ENCODE measurements at regions not wholly inside any gene's neighbourhood (a gene's known extent, or its start where the extent isn't known, plus 50 kb on each side); places are given as distances from the start of the nearest gene placed in this dataset.

DNA sequence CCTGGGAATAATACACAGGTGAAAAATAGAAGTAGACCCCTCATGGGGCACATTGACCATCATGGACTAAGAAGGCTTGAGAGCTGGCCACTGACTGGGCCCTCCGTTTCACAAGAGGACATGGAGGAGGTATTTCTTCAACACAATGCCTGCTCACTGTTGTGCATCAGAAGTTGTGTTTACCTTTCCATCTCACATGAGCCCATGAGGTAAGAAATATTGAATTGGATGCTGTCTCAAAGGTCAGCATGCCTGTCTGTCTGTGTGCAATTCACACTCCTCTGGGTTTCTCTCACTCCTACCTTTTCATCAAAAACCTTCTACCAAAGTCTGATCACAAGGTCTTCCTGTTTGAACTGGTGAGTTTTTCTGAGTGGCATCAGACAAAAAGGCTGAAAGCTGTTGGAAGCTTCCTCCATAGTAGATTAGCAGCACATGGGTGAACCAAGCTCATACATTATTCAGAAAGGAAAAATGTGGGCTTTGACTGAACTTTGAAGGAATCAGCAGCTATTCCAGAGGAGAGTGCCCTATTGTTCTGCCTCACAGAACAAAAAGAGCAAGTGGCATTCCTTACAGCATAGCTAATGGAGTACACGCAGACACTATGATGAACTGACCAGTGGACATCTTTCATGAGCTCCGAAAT, 143.2 kb upstream of the RND3 start:
- H3K27me3 ChIP-seq (ENCODE audit: control insufficient read depth in 1 of 2, insufficient read depth in 2 of 2, low read length in 2 of 2) = no peaks in the 10 kb centered on the region
- no peak overlapping the region for H3K9ac ChIP-seq (ENCODE audit: low read length)
- no peaks in the 10 kb centered on the region for H3K36me3 ChIP-seq (ENCODE audit: insufficient read depth, low read length)
- no peaks in the 10 kb centered on the region for H3K9me3 ChIP-seq (ENCODE audit: low read length)
- no peaks in the 10 kb centered on the region for H3K4me1 ChIP-seq (ENCODE audit: insufficient read depth, low read length)
- H3K4me3 ChIP-seq (ENCODE audit: low read depth in 1 of 2, low read length in 2 of 2) = no peak overlapping the region
- no peak overlapping the region for H3K27ac ChIP-seq (ENCODE audit: low read depth, low read length)

DNA sequence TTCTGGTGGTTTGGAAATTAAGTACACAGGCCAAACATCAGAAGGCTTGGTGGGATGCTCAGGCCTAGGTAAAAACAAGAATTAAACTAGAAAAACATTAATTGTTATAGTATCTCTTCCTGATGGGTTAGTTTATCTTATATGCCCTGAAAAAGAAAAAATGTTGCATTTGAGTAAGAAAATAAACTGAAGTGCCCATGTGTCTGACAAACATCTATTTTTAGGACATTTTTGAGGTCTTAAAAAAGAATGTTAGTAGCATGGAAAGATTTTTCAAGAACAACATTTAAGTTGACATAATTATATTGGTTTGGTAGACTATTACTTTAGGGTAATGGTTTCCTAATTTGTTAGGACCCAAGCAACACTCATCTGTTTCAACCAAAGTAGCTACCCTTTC, 140.1 kb upstream of the RND3 start:
- Histone ChIP-seq H3K9me3 (ENCODE audit: low read length) (no peaks in the 10 kb centered on the region), H3K36me3 (ENCODE audit: insufficient read depth, low read length) (no peaks in the 10 kb centered on the region), H3K4me1 (ENCODE audit: insufficient read depth, low read length) (no peaks in the 10 kb centered on the region), H3K27me3 (ENCODE audit: control insufficient read depth in 1 of 2, insufficient read depth in 2 of 2, low read length in 2 of 2) (no peaks in the 10 kb centered on the region), H3K9ac (ENCODE audit: low read length) (no peak overlapping the region), H3K27ac (ENCODE audit: low read depth, low read length) (no peak overlapping the region), H3K4me3 (ENCODE audit: low read depth in 1 of 2, low read length in 2 of 2) (no peak overlapping the region)

DNA sequence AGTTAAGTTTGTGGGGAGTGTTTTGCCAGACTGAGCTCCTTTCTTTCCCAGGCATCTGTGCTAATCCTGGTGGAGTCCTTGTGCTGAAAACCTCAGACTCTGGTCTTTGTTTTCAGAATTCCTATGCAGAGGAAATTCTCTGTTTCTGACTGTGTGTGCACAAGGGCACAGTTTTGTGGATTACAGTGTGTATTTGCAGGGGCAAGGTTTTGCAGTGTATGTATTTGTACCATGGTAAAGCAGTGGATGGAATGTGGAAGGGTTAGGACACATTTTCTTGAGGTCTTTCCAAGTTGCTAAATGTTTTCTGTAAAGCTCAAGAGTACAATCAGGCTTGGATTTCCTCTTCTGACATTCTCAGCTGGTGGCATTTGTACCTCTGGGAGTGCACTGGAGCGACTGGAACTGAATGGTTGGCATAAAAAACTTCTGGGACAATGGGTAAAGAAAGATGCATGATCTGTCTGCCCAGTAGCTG, 139.5 kb upstream of the RND3 start:
- no peaks in the 10 kb centered on the region for H3K4me1 ChIP-seq (ENCODE audit: insufficient read depth, low read length)
- no peak overlapping the region for H3K4me3 ChIP-seq (ENCODE audit: low read depth in 1 of 2, low read length in 2 of 2)
- no peak overlapping the region for H3K27ac ChIP-seq (ENCODE audit: low read depth, low read length)
- H3K27me3 ChIP-seq (ENCODE audit: control insufficient read depth in 1 of 2, insufficient read depth in 2 of 2, low read length in 2 of 2) = no peaks in the 10 kb centered on the region
- H3K36me3 ChIP-seq (ENCODE audit: insufficient read depth, low read length) = no peaks in the 10 kb centered on the region
- no peaks in the 10 kb centered on the region for H3K9me3 ChIP-seq (ENCODE audit: low read length)
- no peak overlapping the region for H3K9ac ChIP-seq (ENCODE audit: low read length)

DNA sequence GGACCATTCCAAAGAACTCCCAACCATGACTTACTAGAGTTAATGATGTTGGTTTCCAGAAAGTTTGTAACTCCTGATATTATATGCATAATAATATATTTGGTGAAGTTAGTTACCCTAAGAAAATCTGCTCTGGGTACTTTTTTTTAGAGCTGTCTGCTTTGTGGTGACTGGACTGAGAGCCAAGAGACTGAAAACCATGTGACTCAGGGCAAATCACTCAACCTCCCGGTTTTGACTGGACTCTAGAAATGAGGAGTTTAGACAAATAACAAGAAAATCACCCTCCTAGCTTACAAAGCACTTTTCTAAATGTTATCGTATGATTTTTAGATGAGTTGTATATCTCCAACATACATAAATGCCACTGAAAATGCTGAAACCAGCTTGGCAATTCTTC, 138.3 kb upstream of the RND3 start:
- Histone ChIP-seq H3K36me3 (ENCODE audit: insufficient read depth, low read length) (no peaks in the 10 kb centered on the region), H3K9ac (ENCODE audit: low read length) (no peak overlapping the region), H3K27me3 (ENCODE audit: control insufficient read depth in 1 of 2, insufficient read depth in 2 of 2, low read length in 2 of 2) (no peaks in the 10 kb centered on the region), H3K27ac (ENCODE audit: low read depth, low read length) (no peak overlapping the region), H3K4me3 (ENCODE audit: low read depth in 1 of 2, low read length in 2 of 2) (no peak overlapping the region), H3K4me1 (ENCODE audit: insufficient read depth, low read length) (peaks cover 4% of the 10 kb centered on the region), H3K9me3 (ENCODE audit: low read length) (no peaks in the 10 kb centered on the region)

- Histone ChIP-seq H3K9me3 (ENCODE audit: low read length) (no peaks in the 10 kb centered on the region), H3K27ac (ENCODE audit: low read depth, low read length) (no peak overlapping the region), H3K4me3 (ENCODE audit: low read depth in 1 of 2, low read length in 2 of 2) (no peak overlapping the region), H3K36me3 (ENCODE audit: insufficient read depth, low read length) (no peaks in the 10 kb centered on the region), H3K27me3 (ENCODE audit: control insufficient read depth in 1 of 2, insufficient read depth in 2 of 2, low read length in 2 of 2) (no peaks in the 10 kb centered on the region), H3K9ac (ENCODE audit: low read length) (no peak overlapping the region), H3K4me1 (ENCODE audit: insufficient read depth, low read length) (peaks cover 4% of the 10 kb centered on the region)
Measured at GRCh38 chr2:150625303-150625702, 137.8 kb upstream of the RND3 start.

- no peak overlapping the region for H3K27ac ChIP-seq (ENCODE audit: low read depth, low read length)
- no peak overlapping the region for H3K4me3 ChIP-seq (ENCODE audit: low read depth in 1 of 2, low read length in 2 of 2)
- H3K27me3 ChIP-seq (ENCODE audit: control insufficient read depth in 1 of 2, insufficient read depth in 2 of 2, low read length in 2 of 2) = no peaks in the 10 kb centered on the region
- no peaks in the 10 kb centered on the region for H3K9me3 ChIP-seq (ENCODE audit: low read length)
- peaks cover 4% of the 10 kb centered on the region for H3K4me1 ChIP-seq (ENCODE audit: insufficient read depth, low read length)
- no peak overlapping the region for H3K9ac ChIP-seq (ENCODE audit: low read length)
- H3K36me3 ChIP-seq (ENCODE audit: insufficient read depth, low read length) = no peaks in the 10 kb centered on the region
Measured at GRCh38 chr2:150624001-150624401, 136.5 kb upstream of the RND3 start.

DNA sequence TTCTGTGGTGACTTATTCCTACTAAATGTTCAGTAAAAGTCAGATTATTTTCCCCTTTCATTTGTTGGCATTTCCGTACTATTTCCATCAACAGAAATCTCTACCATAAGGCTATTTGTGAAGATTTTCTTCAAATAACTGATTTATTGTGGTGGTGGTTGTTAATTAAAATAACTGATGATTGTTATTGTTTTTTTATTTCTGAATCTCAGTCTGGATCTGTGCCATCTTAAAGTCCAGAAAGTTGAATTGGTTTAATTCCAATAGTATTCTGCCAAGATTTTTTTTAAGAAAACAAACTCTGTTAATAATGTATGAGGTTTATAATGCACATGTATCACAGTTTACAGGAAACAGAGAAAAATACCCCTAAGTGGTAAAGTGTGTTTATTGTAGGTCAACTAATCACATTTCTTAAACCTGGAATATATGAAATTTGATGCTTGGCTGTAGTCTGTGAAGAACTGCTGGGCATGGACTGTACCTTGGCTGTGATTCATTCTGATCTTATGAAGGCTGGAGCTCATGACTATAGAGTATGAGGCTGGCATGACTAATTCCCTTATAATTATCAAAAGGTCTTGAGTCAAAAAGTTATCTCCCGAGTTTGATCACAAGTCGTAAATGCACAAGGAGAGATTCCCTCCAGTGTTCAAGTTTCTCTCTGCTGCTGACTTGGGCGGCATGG, 134.2 kb upstream of the RND3 start:
- no peaks in the 10 kb centered on the region for H3K36me3 ChIP-seq (ENCODE audit: insufficient read depth, low read length)
- no peaks in the 10 kb centered on the region for H3K9me3 ChIP-seq (ENCODE audit: low read length)
- no peak overlapping the region for H3K27ac ChIP-seq (ENCODE audit: low read depth, low read length)
- no peaks in the 10 kb centered on the region for H3K27me3 ChIP-seq (ENCODE audit: control insufficient read depth in 1 of 2, insufficient read depth in 2 of 2, low read length in 2 of 2)
- H3K4me3 ChIP-seq (ENCODE audit: low read depth in 1 of 2, low read length in 2 of 2) = no peak overlapping the region
- H3K9ac ChIP-seq (ENCODE audit: low read length) = no peak overlapping the region
- H3K4me1 ChIP-seq (ENCODE audit: insufficient read depth, low read length) = peaks cover 4% of the 10 kb centered on the region

DNA sequence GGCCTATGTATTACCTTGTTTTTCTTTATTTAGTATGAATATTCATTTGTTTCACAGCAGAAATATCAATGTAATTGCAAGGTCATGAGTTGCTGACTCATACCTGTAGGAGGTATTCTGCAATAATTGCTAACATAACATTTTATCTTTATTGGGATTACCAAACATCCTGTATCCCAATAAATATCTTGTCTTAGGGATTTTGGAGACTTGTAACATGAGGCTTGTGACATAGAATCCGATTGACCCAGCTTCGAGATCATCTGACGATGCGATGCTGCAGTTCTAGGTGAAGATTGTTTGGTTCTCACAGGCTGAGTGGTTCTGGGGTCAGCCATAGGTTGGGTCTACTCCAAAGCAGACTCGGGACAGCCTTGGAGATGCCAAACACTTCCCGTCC, 133.4 kb upstream of the RND3 start:
- Histone ChIP-seq H3K36me3 (ENCODE audit: insufficient read depth, low read length) (no peaks in the 10 kb centered on the region), H3K27ac (ENCODE audit: low read depth, low read length) (no peak overlapping the region), H3K9me3 (ENCODE audit: low read length) (no peaks in the 10 kb centered on the region), H3K27me3 (ENCODE audit: control insufficient read depth in 1 of 2, insufficient read depth in 2 of 2, low read length in 2 of 2) (no peaks in the 10 kb centered on the region), H3K4me1 (ENCODE audit: insufficient read depth, low read length) (peaks cover 4% of the 10 kb centered on the region), H3K4me3 (ENCODE audit: low read depth in 1 of 2, low read length in 2 of 2) (no peak overlapping the region), H3K9ac (ENCODE audit: low read length) (no peak overlapping the region)

DNA sequence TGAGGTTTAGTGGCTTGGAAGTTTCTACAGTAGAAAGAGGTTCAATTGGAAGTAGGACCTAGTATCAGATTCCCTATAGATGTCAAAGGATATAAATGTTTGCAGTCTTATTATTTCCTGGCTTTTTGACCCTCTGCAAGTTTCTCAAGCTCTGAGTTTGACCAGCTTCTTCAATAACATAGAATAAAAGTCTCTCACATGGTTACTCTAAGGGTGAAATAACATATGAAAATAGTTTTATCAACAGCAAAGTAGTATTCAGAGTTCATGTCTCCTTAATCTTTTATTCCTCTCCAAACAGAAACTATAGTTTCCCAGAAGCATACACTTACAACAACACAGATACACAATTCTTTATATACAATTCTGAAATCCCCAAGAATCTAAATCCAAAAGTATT, 132.9 kb upstream of the RND3 start:
- H3K27me3 ChIP-seq (ENCODE audit: control insufficient read depth in 1 of 2, insufficient read depth in 2 of 2, low read length in 2 of 2) = no peaks in the 10 kb centered on the region
- H3K27ac ChIP-seq (ENCODE audit: low read depth, low read length) = peak overlapping the region; percentile 15
- H3K36me3 ChIP-seq (ENCODE audit: insufficient read depth, low read length) = no peaks in the 10 kb centered on the region
- peaks cover 4% of the 10 kb centered on the region for H3K4me1 ChIP-seq (ENCODE audit: insufficient read depth, low read length)
- no peak overlapping the region for H3K4me3 ChIP-seq (ENCODE audit: low read depth in 1 of 2, low read length in 2 of 2)
- H3K9me3 ChIP-seq (ENCODE audit: low read length) = no peaks in the 10 kb centered on the region
- no peak overlapping the region for H3K9ac ChIP-seq (ENCODE audit: low read length)

- Histone ChIP-seq H3K9ac (ENCODE audit: low read length) (no peak overlapping the region), H3K36me3 (ENCODE audit: insufficient read depth, low read length) (no peaks in the 10 kb centered on the region), H3K4me1 (ENCODE audit: insufficient read depth, low read length) (peaks cover 4% of the 10 kb centered on the region), H3K9me3 (ENCODE audit: low read length) (no peaks in the 10 kb centered on the region), H3K4me3 (ENCODE audit: low read depth in 1 of 2, low read length in 2 of 2) (no peak overlapping the region), H3K27me3 (ENCODE audit: control insufficient read depth in 1 of 2, insufficient read depth in 2 of 2, low read length in 2 of 2) (no peaks in the 10 kb centered on the region), H3K27ac (ENCODE audit: low read depth, low read length) (peak overlapping the region; percentile 15)
Measured at GRCh38 chr2:150619607-150620330, 132.3 kb upstream of the RND3 start.

DNA sequence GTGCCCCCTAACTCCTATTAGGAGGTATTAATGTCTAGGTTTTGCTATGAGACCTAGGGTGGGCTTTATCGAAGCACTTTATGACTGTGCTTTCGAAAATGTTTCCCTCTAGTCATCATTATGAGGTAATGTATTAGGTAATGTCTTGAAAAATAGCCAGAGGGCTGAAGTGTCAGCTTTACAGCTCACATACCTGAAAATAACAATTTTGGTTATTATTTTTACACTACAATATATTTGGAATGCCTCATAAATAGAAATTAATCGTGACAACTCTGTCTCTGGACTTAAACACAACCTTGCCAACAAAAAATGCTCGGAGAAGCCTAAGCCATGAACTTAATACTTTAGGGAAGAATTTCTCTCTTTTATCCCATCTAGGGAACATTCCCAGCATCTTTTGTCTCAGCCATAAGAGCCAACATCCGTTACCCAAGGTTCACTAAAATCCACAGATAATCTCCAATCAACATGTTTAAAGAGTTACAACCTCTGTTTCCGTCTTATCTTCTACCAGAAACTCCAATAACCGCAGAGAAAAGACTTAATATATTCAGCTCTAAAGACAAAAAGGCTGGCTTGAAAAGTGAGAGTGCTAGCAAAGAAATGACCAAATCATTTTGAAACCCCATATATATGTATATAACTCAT, 130.9 kb upstream of the RND3 start:
- Histone ChIP-seq H3K9me3 (ENCODE audit: low read length) (no peaks in the 10 kb centered on the region), H3K9ac (ENCODE audit: low read length) (no peak overlapping the region), H3K36me3 (ENCODE audit: insufficient read depth, low read length) (no peaks in the 10 kb centered on the region), H3K27ac (ENCODE audit: low read depth, low read length) (no peak overlapping the region), H3K27me3 (ENCODE audit: control insufficient read depth in 1 of 2, insufficient read depth in 2 of 2, low read length in 2 of 2) (no peaks in the 10 kb centered on the region), H3K4me3 (ENCODE audit: low read depth in 1 of 2, low read length in 2 of 2) (no peak overlapping the region), H3K4me1 (ENCODE audit: insufficient read depth, low read length) (peaks cover 5% of the 10 kb centered on the region)
